ENCODE measurements at regions not wholly inside any gene's neighbourhood (a gene's known extent, or its start where the extent isn't known, plus 50 kb on each side); places are given as distances from the start of the nearest gene placed in this dataset.
"Not testable (repeated sequence)": the region's sequence is repeated elsewhere in the genome, so short reads cannot be mapped to it uniquely, and the experiment has no call there.

DNA sequence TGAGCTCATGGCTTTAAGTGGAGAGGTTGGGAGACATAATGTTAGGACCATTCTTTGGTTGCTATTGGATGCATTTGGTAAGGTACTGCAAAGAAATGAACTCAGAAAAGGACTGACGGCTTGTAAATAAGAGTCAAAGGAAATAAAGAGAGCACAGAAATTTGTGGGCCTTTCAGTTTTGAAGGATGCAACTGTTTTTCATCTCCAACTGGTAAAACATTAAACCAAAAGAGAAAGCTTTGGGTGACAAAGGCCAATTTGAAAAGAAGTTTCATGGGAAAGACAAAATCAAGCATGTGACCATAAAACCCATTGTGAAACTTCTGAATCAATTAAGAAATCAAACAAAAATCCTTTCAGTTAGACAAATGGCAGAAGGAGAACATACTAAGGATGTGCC lies 77.8 kb upstream of the SPOPL start:
- Histone ChIP-seq H3K4me1 (peaks cover 0 to 5% of the 10 kb centered on the region in 2 donors), H3K36me3 (no peaks in the 10 kb centered on the region), H3K27ac (no peak overlapping the region), H3K27me3 (no peaks in the 10 kb centered on the region), H3K4me3 (no peak overlapping the region), H3K9me3 (peaks cover 0 to 10% of the 10 kb centered on the region in 2 donors)
- DNase-seq (ENCODE audit: low spot score): no peak
- TF ChIP-seq, protein P1, sequence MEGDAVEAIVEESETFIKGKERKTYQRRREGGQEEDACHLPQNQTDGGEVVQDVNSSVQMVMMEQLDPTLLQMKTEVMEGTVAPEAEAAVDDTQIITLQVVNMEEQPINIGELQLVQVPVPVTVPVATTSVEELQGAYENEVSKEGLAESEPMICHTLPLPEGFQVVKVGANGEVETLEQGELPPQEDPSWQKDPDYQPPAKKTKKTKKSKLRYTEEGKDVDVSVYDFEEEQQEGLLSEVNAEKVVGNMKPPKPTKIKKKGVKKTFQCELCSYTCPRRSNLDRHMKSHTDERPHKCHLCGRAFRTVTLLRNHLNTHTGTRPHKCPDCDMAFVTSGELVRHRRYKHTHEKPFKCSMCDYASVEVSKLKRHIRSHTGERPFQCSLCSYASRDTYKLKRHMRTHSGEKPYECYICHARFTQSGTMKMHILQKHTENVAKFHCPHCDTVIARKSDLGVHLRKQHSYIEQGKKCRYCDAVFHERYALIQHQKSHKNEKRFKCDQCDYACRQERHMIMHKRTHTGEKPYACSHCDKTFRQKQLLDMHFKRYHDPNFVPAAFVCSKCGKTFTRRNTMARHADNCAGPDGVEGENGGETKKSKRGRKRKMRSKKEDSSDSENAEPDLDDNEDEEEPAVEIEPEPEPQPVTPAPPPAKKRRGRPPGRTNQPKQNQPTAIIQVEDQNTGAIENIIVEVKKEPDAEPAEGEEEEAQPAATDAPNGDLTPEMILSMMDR (IDR thresholded peaks at IDR 0.05): no peak

DNA sequence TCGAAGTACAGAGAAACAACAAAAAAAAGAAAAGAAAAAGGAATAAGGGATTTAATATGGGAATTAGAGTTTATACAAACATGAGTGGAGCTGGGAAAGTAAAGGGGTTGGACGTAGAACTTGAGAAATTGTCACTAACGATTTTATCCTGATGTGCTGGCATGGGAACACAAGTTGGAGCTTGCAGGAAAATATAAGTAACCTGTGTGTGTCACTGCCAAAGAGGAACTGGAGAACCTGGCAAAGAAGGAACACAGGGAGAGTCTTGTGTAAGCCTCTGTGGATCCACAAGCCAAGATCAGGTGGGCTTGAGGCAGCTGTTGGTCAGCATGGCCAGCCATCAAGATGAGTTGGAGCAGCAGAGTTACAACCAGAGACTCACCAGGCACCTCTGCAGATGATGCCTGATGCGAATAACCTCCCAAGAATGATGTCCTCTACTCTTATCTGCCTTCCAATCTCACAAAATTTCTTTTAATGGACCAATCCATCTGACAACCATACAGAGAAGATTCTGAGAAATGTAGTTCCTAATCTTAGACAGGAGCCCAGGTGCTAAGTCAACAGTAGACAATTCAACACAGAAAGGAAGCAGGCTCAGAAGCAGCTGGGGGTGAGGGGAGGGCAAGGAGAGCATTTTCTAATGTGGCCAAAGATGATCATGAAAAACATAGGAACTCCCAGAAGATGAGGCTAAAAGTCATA lies 77.0 kb upstream of the SPOPL start:
- Histone ChIP-seq H3K27ac (no peak overlapping the region), H3K4me1 (peaks cover 0 to 5% of the 10 kb centered on the region in 2 donors), H3K9me3 (peaks cover 0 to 10% of the 10 kb centered on the region in 2 donors), H3K27me3 (no peaks in the 10 kb centered on the region), H3K4me3 (no peak overlapping the region), H3K36me3 (no peaks in the 10 kb centered on the region)
- TF ChIP-seq, protein P1 (IDR thresholded peaks at IDR 0.05): no peak
- DNase-seq (ENCODE audit: low spot score): no peak

DNA sequence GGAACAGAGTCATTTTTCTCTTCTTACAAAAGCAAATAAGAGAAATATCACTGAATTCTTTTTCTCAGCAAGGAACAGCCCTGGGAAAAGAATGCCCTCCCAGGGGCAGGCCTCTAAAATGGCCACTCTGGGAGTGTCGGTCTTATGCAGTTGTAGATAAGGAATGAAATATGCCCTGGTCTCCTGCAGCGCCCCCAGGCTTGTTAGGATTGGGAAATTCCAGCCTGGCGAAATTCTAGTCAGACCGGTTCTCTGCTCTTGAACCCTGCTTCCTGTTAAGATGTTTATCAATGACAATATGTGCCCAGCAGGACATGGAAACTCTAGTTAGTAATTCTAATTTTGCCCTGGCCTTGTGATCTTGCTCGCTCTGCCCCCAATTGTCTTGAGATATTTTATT lies 75.5 kb upstream of the SPOPL start:
- peaks cover 0 to 10% of the 10 kb centered on the region in 2 donors for H3K9me3 ChIP-seq
- not testable (repeated sequence) for H3K36me3 ChIP-seq; H3K27ac ChIP-seq; H3K4me3 ChIP-seq; DNase-seq (ENCODE audit: low spot score); H3K4me1 ChIP-seq; H3K27me3 ChIP-seq

DNA sequence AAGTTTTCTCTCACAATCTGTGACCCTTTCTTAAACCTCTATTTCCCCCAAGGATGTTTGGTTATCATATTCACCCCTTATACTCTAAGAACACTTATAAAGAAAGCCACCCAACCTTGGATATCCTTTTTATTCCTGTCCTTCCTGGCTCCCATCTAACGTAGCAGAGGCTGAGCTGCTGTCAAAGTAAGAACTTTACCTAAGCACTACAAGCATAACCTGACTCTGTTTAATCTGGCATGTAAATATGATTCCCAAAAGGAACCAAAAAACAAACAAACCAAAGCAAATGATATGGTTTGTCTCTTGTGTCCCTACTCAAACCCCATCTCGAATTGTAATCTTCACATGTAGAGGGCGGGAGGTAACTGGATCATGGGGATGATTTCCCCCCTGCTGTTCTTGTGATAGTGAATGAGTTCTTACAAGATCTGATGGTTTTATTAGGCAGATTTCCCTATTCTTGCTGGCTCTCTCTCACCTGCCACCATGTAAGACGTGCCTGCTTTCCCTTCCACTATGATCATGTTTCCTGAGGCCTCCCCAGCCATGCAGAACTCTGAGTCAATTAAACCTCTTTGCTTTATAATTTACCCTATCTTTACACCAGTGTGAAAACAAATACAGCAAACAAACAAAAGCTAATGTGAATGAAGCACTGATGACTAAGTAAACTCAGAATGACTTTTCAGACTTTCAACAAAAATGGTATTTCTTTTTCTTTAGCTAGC lies 72.7 kb upstream of the SPOPL start:
- H3K27ac ChIP-seq: no peak overlapping the region
- H3K9me3 ChIP-seq: peaks cover 0 to 10% of the 10 kb centered on the region in 2 donors
- no peak for DNase-seq (ENCODE audit: low spot score)
- no peaks in the 10 kb centered on the region for H3K27me3 ChIP-seq
- TF ChIP-seq, protein P1 (IDR thresholded peaks at IDR 0.05): no peak
- H3K36me3 ChIP-seq: no peaks in the 10 kb centered on the region
- H3K4me1 ChIP-seq: no peaks in the 10 kb centered on the region
- H3K4me3 ChIP-seq: no peak overlapping the region

DNA sequence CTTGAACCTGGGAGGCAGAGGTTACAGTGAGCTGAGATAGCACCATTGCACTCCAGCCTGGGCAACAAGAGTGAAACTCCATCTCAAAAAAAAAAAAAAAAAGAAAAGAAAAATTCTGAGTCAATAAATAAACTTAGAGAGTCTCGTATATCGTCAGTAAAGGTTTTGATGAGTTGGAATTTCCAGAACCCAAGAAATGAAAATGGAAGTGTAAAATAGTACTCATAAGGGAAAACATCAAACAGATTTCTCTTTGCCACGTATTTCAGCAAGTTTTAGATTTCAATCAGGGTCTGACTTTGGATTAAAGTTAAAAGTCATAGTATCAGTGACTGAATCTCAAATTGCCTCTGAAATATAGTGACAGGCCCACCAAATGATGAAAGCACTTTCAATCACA lies 71.4 kb upstream of the SPOPL start:
- Histone ChIP-seq H3K27me3 (no peaks in the 10 kb centered on the region), H3K4me1 (no peaks in the 10 kb centered on the region), H3K4me3 (no peak overlapping the region), H3K36me3 (no peaks in the 10 kb centered on the region), H3K27ac (no peak overlapping the region), H3K9me3 (peaks cover 0 to 10% of the 10 kb centered on the region in 2 donors)
- TF ChIP-seq, protein P1 (IDR thresholded peaks at IDR 0.05): no peak
- no peak for DNase-seq (ENCODE audit: low spot score)

DNA sequence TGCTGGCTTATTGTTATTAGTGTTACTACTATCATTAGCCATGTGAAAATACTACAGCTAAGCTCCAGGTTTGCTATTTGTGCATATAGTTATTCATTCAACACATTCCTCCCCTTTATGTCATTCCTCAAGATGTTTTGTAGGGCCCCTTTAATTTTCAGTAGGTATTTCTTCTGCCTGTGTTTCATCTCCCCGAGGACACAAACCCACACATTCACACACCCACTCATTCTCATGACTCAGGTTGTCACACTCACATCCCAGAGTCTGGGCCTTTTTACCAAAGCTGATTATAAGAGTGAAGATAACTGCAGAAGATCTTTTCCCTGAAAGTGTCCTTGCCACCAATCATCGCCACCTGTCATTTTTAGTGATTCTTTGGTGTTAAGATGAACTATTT lies 68.6 kb upstream of the SPOPL start:
- Histone ChIP-seq H3K27me3 (no peaks in the 10 kb centered on the region), H3K36me3 (no peaks in the 10 kb centered on the region), H3K27ac (no peak overlapping the region), H3K9me3 (no peaks in the 10 kb centered on the region), H3K4me1 (no peaks in the 10 kb centered on the region), H3K4me3 (no peak overlapping the region)
- TF ChIP-seq, protein P1 (IDR thresholded peaks at IDR 0.05): no peak
- no peak for DNase-seq (ENCODE audit: low spot score)
